Lower lobe of right lung (tissue), 2 donors: ENCODE measurements at regions not wholly inside any gene's neighbourhood (a gene's known extent, or its start where the extent isn't known, plus 50 kb on each side); places are given as distances from the start of the nearest gene placed in this dataset.

Experiments used
- ATAC-seq, 2 donors: fragments of 200-7000 bp; cut with Tn5 transposase; one replicate each; pipeline ENCODE4 v1.9.1; 2020 to 2022; ENCODE audit warnings: mild to moderate bottlenecking in 2 of 2, moderate library complexity in 2 of 2
- DNase-seq: peaks from one replicate; pipeline ENCODE4 v3.0.0-alpha.2; 2020
- H3K27ac ChIP-seq: fragments of 200-600 bp; one replicate; pipeline ENCODE4 v1.8.0; 2022
- H3K27me3 ChIP-seq: fragments of 200-600 bp; one replicate; pipeline ENCODE4 v1.8.0; 2022; ENCODE audit warnings: low read depth
- H3K36me3 ChIP-seq: fragments of 200-600 bp; one replicate; pipeline ENCODE4 v1.8.0; 2022; ENCODE audit warnings: mild to moderate bottlenecking
- H3K4me1 ChIP-seq: fragments of 200-600 bp; one replicate; pipeline ENCODE4 v1.8.0; 2022
- H3K4me3 ChIP-seq: fragments of 200-600 bp; one replicate; pipeline ENCODE4 v1.8.0; 2022; ENCODE audit warnings: mild to moderate bottlenecking
- H3K9me3 ChIP-seq: fragments of 200-600 bp; one replicate; pipeline ENCODE4 v1.8.0; 2022
- intact Hi-C: fragments of 100-400 bp; cut with DNase I; formaldehyde crosslinking; loops from one replicate; pipeline ENCODE4 v1.11.0; 2022
- TF ChIP-seq, protein P1 (sequence below): fragments of 200-600 bp; IDR thresholded peaks from one replicate; pipeline ENCODE4 v1.8.0; 2022; ENCODE audit warnings: antibody characterized with exemption, mild to moderate bottlenecking
- donor health status: DM: no; HTN: yes; CAD: no; lungs with severe emphysema.

DNA sequence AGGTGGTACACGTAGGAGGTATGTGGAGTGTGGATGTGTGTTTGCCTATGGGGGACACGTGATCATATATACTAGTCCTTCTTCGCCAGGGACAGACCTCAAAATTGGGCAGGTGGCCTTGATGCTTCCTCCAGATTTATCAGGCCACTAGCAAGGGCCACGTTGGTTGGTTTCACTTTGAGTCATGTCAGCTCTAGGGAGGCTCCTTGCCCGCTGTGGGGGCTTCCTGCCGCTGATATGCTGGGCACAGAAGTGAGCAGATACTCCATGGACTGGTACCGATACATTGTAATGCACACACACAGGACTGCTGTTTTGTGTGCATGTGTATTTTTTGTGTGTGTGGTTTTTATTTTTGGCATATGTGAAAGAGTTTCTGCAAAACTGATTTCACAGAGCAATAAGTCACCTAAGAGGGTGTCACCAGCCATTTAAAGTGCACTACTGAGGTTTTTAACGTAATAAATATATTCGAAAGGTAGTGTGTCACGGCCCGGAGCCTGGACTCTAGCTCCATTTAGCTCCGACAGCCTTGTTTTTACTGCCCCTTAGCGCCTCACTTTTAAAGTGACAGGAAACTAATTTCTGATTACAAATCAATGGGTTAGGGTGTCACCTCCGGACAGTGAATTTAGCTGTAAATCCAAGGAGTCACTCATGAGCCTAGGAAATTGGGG is 605.5 kb upstream of the SALL1 start:
- intact Hi-C loops = no loop called here
- no peaks in the 10 kb centered on the region for H3K9me3 ChIP-seq
- H3K27me3 ChIP-seq = no peaks in the 10 kb centered on the region
- no peaks in the 10 kb centered on the region for H3K36me3 ChIP-seq
- no peak for ATAC-seq
- H3K4me1 ChIP-seq = no peaks in the 10 kb centered on the region
- no peak for DNase-seq
- no peak overlapping the region for H3K27ac ChIP-seq
- TF ChIP-seq, protein P1, sequence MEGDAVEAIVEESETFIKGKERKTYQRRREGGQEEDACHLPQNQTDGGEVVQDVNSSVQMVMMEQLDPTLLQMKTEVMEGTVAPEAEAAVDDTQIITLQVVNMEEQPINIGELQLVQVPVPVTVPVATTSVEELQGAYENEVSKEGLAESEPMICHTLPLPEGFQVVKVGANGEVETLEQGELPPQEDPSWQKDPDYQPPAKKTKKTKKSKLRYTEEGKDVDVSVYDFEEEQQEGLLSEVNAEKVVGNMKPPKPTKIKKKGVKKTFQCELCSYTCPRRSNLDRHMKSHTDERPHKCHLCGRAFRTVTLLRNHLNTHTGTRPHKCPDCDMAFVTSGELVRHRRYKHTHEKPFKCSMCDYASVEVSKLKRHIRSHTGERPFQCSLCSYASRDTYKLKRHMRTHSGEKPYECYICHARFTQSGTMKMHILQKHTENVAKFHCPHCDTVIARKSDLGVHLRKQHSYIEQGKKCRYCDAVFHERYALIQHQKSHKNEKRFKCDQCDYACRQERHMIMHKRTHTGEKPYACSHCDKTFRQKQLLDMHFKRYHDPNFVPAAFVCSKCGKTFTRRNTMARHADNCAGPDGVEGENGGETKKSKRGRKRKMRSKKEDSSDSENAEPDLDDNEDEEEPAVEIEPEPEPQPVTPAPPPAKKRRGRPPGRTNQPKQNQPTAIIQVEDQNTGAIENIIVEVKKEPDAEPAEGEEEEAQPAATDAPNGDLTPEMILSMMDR = no peak
- H3K4me3 ChIP-seq = no peak overlapping the region

DNA sequence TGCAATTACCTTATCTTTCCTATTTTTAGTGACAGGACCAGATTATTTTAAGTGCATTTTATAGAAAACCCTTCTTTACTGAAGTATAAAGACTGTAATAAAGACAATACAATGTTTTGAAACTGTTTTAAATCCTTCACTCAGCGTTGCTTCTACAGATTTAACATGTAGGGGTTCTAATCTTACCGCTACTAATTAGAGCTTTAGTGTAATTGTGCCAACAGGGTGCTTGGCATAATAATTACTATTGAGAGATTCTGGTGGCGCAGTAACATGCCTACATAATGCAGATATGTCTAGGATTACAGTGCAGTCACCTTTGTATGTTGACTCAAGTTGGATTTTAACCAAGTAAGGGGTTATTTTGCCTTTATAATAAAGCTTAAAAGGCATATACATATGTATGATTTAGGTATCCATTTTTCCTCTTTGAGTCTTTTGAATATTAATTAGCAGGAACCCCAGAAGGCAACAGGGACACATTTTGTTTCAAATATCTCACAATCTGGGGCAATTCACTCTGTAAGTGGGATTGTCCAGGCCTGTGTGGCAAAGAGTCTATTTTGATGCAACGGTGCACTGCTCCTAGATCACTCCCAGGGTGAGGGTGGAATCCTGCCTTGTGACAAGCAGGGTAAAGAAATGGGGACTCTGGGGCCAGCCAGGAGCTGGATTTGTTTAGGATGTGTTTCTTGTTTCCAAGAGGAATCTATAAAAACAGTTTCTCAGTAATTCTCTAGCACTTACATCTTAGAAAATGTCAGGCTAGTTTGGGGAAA is 604.7 kb upstream of the SALL1 start:
- H3K27ac ChIP-seq = no peak overlapping the region
- no peaks in the 10 kb centered on the region for H3K27me3 ChIP-seq
- ATAC-seq (no peak), DNase-seq (no peak)
- H3K4me3 ChIP-seq = no peak overlapping the region
- no peaks in the 10 kb centered on the region for H3K9me3 ChIP-seq
- TF ChIP-seq, protein P1 = no peak
- H3K36me3 ChIP-seq = no peaks in the 10 kb centered on the region
- H3K4me1 ChIP-seq = no peaks in the 10 kb centered on the region
- intact Hi-C loops = no loop called here

DNA sequence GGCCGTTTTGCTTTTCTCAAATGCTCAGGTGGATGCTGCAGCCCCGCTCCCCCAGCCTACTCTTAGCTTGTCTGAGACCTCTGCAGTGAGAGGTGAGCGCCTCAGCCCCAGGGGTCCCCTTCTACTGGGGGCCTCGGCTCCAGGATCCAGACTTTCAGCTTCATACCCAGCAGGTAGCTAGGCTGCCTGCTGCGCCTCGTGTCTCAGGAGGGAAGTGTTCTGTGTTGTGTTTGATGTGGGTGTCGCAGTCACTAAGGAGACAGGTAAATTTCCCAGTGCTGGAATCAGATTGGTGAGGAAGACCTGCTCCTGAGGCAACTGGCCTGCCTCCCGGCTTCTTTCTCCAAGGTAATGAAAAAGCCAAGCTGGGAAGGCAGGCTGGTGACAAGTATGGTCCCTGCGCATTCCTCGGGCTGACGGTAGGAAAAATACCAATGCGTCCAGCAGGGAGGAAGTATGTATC is 604.0 kb upstream of the SALL1 start:
- Histone ChIP-seq H3K36me3 (no peaks in the 10 kb centered on the region), H3K27ac (no peak overlapping the region), H3K4me1 (no peaks in the 10 kb centered on the region), H3K27me3 (no peaks in the 10 kb centered on the region), H3K9me3 (no peaks in the 10 kb centered on the region), H3K4me3 (no peak overlapping the region)
- TF ChIP-seq, protein P1 = no peak
- intact Hi-C loops = no loop called here
- no peak for ATAC-seq
- no peak for DNase-seq

DNA sequence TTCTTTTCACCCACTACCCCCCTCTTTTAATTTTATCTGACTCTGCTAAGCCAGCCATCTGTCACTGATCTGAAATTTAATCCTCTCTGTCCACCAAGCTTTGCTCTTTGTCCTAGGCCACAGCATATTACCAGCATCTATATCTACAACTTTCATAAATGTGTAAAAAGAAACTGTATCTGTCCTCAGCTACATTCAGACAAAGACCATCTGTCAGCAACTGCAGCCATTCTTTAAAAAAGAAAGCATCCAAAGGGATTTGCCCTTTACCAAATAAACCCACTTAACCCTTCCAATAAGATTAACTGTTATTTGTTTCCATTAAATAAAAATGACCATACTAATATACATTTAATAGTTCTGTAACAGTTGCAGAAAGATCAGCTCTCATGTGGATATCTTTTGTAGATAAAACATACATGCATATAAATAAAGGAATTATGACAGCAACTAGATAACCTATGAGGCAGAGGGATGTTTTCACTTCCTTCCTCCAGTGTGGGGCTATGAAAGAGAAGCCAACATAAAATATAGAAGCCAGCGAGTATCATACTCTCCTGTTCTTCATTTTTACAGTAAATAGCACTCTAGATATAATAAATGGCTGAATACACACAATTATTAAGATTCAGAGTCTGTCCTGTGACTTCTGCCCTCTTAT is 602.5 kb upstream of the SALL1 start:
- H3K4me3 ChIP-seq = no peak overlapping the region
- no peaks in the 10 kb centered on the region for H3K36me3 ChIP-seq
- ATAC-seq = no peak
- H3K9me3 ChIP-seq = no peaks in the 10 kb centered on the region
- TF ChIP-seq, protein P1 = no peak
- H3K4me1 ChIP-seq = no peaks in the 10 kb centered on the region
- no peak for DNase-seq
- H3K27ac ChIP-seq = no peak overlapping the region
- H3K27me3 ChIP-seq = no peaks in the 10 kb centered on the region
- intact Hi-C loops = no loop called here

DNA sequence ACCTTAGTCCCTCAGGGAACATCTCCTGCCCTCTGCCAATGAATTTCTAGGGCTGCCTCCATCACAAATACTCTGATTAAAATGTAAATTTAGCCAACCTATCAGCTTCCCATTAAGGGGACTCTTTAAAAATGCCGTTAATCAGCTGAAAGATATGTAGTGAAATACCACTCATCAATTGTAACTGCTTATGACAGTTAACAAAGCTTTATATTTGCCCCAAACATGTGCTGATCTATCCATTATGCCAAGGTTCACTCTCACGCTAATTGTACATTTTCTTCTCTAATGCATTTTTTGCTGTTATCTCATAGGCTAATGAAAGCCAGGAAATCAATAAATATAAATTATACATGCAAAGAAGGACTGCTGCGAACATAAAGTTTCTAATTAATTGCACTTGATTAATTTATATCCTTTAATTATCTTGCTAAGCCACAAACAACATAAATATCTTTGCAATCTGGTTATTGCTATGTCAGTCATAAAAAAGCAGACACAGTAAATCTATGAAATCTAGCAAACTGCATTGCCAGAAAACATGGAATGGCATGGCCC is 601.4 kb upstream of the SALL1 start:
- Histone ChIP-seq H3K36me3 (no peaks in the 10 kb centered on the region), H3K4me3 (no peak overlapping the region), H3K27me3 (no peaks in the 10 kb centered on the region), H3K9me3 (no peaks in the 10 kb centered on the region), H3K27ac (no peak overlapping the region), H3K4me1 (no peaks in the 10 kb centered on the region)
- ATAC-seq (no peak), DNase-seq (no peak)
- intact Hi-C loops = no loop called here
- TF ChIP-seq, protein P1 = no peak
